Stimulated activated CD4-positive, alpha-beta T cell treated with anti-CD3 and anti-CD28 coated beads, Interleukin-4, amount 100 ng/mL, for 48 hours (primary cell): ENCODE measurements at regions not wholly inside any gene's neighbourhood (a gene's known extent, or its start where the extent isn't known, plus 50 kb on each side); places are given as distances from the start of the nearest gene placed in this dataset.
"Not testable (repeated sequence)": the region's sequence is repeated elsewhere in the genome, so short reads cannot be mapped to it uniquely, and the experiment has no call there.

Experiments used
- DNase-seq, 2 donors: peaks; one replicate each; pipeline ENCODE4 v3.0.0-alpha.2; 2020; ENCODE audit warnings: low read depth in 2 of 2

GRCh38 chr7:1341361-1342089 is 108.9 kb downstream of the UNCX start:
- no peak for DNase-seq

- DNase-seq: no peak
Observed at GRCh38 chr7:1342090-1342640, 109.5 kb downstream of the UNCX start.

GRCh38 chr7:1343551-1343950 is 110.9 kb downstream of the UNCX start:
- DNase-seq: no peak

GRCh38 chr7:1344421-1344820 is 111.7 kb downstream of the UNCX start:
- DNase-seq: no peak

GRCh38 chr7:1344981-1345701 is 112.5 kb downstream of the UNCX start:
- no peak for DNase-seq

GRCh38 chr7:1345796-1346755 is 113.2 kb downstream of the MICALL2 start:
- DNase-seq: no peak

GRCh38 chr7:1346851-1347250 is 112.4 kb downstream of the MICALL2 start:
- DNase-seq: no peak

- no peak for DNase-seq
Observed at GRCh38 chr7:1348096-1348822, 111.0 kb downstream of the MICALL2 start.

GRCh38 chr7:1348823-1349335 is 110.4 kb downstream of the MICALL2 start:
- DNase-seq: no peak

- DNase-seq: no peak
Observed at GRCh38 chr7:1349351-1349761, 109.9 kb downstream of the MICALL2 start.

GRCh38 chr7:1351881-1352625 is 107.2 kb downstream of the MICALL2 start:
- DNase-seq: no peak

GRCh38 chr7:1352656-1353271 is 106.5 kb downstream of the MICALL2 start:
- no peak for DNase-seq

- no peak for DNase-seq
Observed at GRCh38 chr7:1354661-1355567, 104.4 kb downstream of the MICALL2 start.

GRCh38 chr7:1355568-1356340 is 103.5 kb downstream of the MICALL2 start:
- DNase-seq: no peak

- not testable (repeated sequence) for DNase-seq
Observed at GRCh38 chr7:1356853-1357252, 102.4 kb downstream of the MICALL2 start.

- DNase-seq: not testable (repeated sequence)
Observed at GRCh38 chr7:1357260-1357600, 102.0 kb downstream of the MICALL2 start.

- peak; percentile 8 to 30 for DNase-seq
Observed at GRCh38 chr7:1357601-1358271, 101.5 kb downstream of the MICALL2 start.
